Liver (tissue), 3 donors: ENCODE measurements at regions not wholly inside any gene's neighbourhood (a gene's known extent, or its start where the extent isn't known, plus 50 kb on each side); places are given as distances from the start of the nearest gene placed in this dataset.

ENCODE experiments used
- CTCF ChIP-seq: fragments of 150-350 bp; IDR thresholded peaks from 2 replicates; pipeline ENCODE4 v1.5.1; 2017; ENCODE audit warnings: improper control_type of control experiment, low read depth, low read length; ENCODE audit not compliant: missing input control
- EGR1 ChIP-seq, 2 donors: IDR thresholded peaks; 2 replicates each; pipeline ENCODE4 v1.6.1; 2016 to 2018; ENCODE audit warnings: antibody characterized with exemption in 2 of 2, low read depth in 2 of 2
- HNF4G ChIP-seq: IDR thresholded peaks from 2 replicates; pipeline ENCODE4 v1.6.1; 2016; ENCODE audit warnings: antibody characterized with exemption
- MAX ChIP-seq: IDR thresholded peaks from 2 replicates; pipeline ENCODE4 v1.6.1; 2016; ENCODE audit warnings: antibody characterized with exemption
- RAD21 ChIP-seq, 2 donors: IDR thresholded peaks; 2 replicates each; pipeline ENCODE4 v1.6.1; 2016; ENCODE audit warnings: antibody characterized with exemption in 2 of 2, mild to moderate bottlenecking in 2 of 2
- REST ChIP-seq: IDR thresholded peaks from 2 replicates; pipeline ENCODE4 v1.6.1; 2016; ENCODE audit warnings: antibody characterized with exemption, mild to moderate bottlenecking
- SP1 ChIP-seq: IDR thresholded peaks from 2 replicates; pipeline ENCODE4 v1.6.1; 2018; ENCODE audit warnings: antibody characterized with exemption, mild to moderate bottlenecking
- TAF1 ChIP-seq: conservative IDR thresholded peaks from 2 replicates; pipeline ENCODE4 v1.6.1; 2016; ENCODE audit warnings: antibody characterized with exemption, mild to moderate bottlenecking
- YY1 ChIP-seq: IDR thresholded peaks from 2 replicates; pipeline ENCODE4 v1.6.1; 2016; ENCODE audit warnings: antibody characterized with exemption, mild to moderate bottlenecking
- ZBTB33 ChIP-seq: IDR thresholded peaks from 2 replicates; pipeline ENCODE4 v1.6.1; 2016; ENCODE audit warnings: antibody characterized with exemption
- donor health status: healthy.
- donor health status: healthy.

GRCh38 chr1:234699795-234700665 is 90.1 kb upstream of the IRF2BP2 start:
- TF ChIP-seq RAD21 (IDR thresholded peaks at IDR 0.05) (no peak), MAX (no peak), YY1 (no peak), REST (no peak), CTCF (no peak), SP1 (peak; percentile 32), EGR1 (IDR thresholded peaks at IDR 0.05; ENCODE audit: low read depth in 2 of 2) (no peak), TAF1 (no peak), HNF4G (no peak), ZBTB33 (no peak)
